ENCODE measurements at regions not wholly inside any gene's neighbourhood (a gene's known extent, or its start where the extent isn't known, plus 50 kb on each side); places are given as distances from the start of the nearest gene placed in this dataset.
"Not testable (repeated sequence)": the region's sequence is repeated elsewhere in the genome, so short reads cannot be mapped to it uniquely, and the experiment has no call there.

DNA sequence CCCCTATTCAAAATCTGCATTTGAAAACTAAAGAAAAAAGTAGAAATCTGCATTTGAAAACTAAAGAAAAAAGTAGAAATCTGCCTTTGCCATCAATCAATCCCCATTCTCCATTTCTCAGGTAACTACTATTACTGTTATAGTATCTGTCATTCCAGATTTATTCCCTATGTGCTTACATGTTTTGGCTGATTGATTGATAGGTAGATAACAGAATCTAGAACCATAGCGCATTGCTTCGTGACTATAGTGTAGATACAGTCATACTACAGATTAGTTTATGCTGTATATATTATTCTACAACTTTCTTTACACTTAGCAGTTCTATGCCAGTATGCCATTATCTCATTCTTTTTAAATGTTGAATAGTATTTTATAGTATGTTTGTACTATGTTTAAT is 163.0 kb downstream of the SIM1 start:
- Histone ChIP-seq H3K4me1 (ENCODE audit: control insufficient read depth in 2 of 2, insufficient read depth in 2 of 2, low read length in 2 of 2) (no peaks in the 10 kb centered on the region), H3K27me3 (ENCODE audit: control insufficient read depth in 2 of 2, insufficient read depth in 1 of 2, low read length in 1 of 2) (no peaks in the 10 kb centered on the region), H3K4me3 (ENCODE audit: low read length in 2 of 2) (no peak overlapping the region), H3K36me3 (ENCODE audit: control insufficient read depth in 2 of 2, insufficient read depth in 2 of 2, low read length in 1 of 2) (no peaks in the 10 kb centered on the region), H3K27ac (ENCODE audit: low read depth in 1 of 2, low read length in 1 of 2) (no peak overlapping the region), H3K9me3 (ENCODE audit: control insufficient read depth in 2 of 2, insufficient read depth in 1 of 2, low read length in 1 of 2) (no peaks in the 10 kb centered on the region)
- WGBS = 71% methylated on average over 2 of the region's 2 CpGs
- no peak for DNase-seq (ENCODE audit: low read depth in 6 of 9, low spot score in 9 of 9)

GRCh38 chr6:100300221-100300736 is 164.4 kb downstream of the SIM1 start:
- Histone ChIP-seq H3K9me3 (ENCODE audit: control insufficient read depth in 2 of 2, insufficient read depth in 1 of 2, low read length in 1 of 2) (no peaks in the 10 kb centered on the region), H3K27me3 (ENCODE audit: control insufficient read depth in 2 of 2, insufficient read depth in 1 of 2, low read length in 1 of 2) (no peaks in the 10 kb centered on the region), H3K27ac (ENCODE audit: low read depth in 1 of 2, low read length in 1 of 2) (no peak overlapping the region), H3K36me3 (ENCODE audit: control insufficient read depth in 2 of 2, insufficient read depth in 2 of 2, low read length in 1 of 2) (no peaks in the 10 kb centered on the region), H3K4me1 (ENCODE audit: control insufficient read depth in 2 of 2, insufficient read depth in 2 of 2, low read length in 2 of 2) (no peaks in the 10 kb centered on the region), H3K4me3 (ENCODE audit: low read length in 2 of 2) (no peak overlapping the region)
- DNase-seq (ENCODE audit: low read depth in 6 of 9, low spot score in 9 of 9) = no peak
- 66% methylated on average over 3 of the region's 3 CpGs for WGBS

GRCh38 chr6:100296810-100297544 is 167.7 kb downstream of the SIM1 start:
- WGBS = 74% methylated on average over 3 of the region's 3 CpGs

DNA sequence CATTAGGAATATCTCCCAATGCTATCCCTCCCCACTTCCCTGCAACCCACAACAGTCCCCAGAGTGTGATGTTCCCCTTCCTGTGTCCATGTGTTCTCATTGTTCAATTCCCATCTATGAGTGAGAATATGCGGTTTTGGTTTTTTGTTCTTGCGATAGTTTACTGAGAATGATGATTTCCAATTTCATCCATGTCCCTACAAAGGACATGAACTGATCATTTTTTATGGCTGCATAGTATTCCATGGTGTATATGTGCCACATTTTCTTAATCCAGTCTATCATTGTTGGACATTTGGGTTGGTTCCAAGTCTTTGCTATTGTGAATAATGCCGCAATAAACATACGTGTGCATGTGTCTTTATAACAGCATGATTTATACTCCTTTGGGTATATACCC is 169.5 kb downstream of the SIM1 start:
- DNase-seq (ENCODE audit: low read depth in 6 of 9, low spot score in 9 of 9) = not testable (repeated sequence)
- over 99% methylated on average over 4 of the region's 4 CpGs for WGBS

More at GRCh38 chr6:100296810-100297544, 167.7 kb downstream of the SIM1 start:
- no peak for DNase-seq (ENCODE audit: low read depth in 6 of 9, low spot score in 9 of 9)
- Histone ChIP-seq H3K9me3 (ENCODE audit: control insufficient read depth in 2 of 2, insufficient read depth in 1 of 2, low read length in 1 of 2) (no peaks in the 10 kb centered on the region), H3K36me3 (ENCODE audit: control insufficient read depth in 2 of 2, insufficient read depth in 2 of 2, low read length in 1 of 2) (no peaks in the 10 kb centered on the region), H3K4me1 (ENCODE audit: control insufficient read depth in 2 of 2, insufficient read depth in 2 of 2, low read length in 2 of 2) (no peaks in the 10 kb centered on the region), H3K27ac (ENCODE audit: low read depth in 1 of 2, low read length in 1 of 2) (no peak overlapping the region), H3K27me3 (ENCODE audit: control insufficient read depth in 2 of 2, insufficient read depth in 1 of 2, low read length in 1 of 2) (no peaks in the 10 kb centered on the region), H3K4me3 (ENCODE audit: low read length in 2 of 2) (no peak overlapping the region)

DNA sequence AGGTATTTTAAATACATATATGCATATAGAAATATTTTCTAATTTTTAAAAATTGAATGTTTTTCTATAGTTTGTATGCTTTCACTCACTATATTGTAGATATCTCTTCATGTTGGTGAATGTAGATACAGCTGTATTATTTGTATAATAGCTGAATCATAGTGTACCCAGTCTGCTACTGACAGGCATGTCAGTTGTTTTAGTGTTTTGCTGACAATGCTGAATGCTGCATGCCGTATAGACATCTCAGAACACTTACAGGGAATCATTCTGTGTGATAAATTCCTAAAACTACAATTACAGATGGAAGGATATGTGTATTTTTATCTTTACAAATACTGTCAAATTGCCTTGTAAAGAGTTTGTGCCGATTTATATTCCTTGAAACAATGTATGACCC is 175.4 kb downstream of the SIM1 start:
- Histone ChIP-seq H3K4me1 (ENCODE audit: control insufficient read depth in 2 of 2, insufficient read depth in 2 of 2, low read length in 2 of 2) (no peaks in the 10 kb centered on the region), H3K4me3 (ENCODE audit: low read length in 2 of 2) (no peak overlapping the region), H3K9me3 (ENCODE audit: control insufficient read depth in 2 of 2, insufficient read depth in 1 of 2, low read length in 1 of 2) (no peaks in the 10 kb centered on the region), H3K36me3 (ENCODE audit: control insufficient read depth in 2 of 2, insufficient read depth in 2 of 2, low read length in 1 of 2) (no peaks in the 10 kb centered on the region), H3K27ac (ENCODE audit: low read depth in 1 of 2, low read length in 1 of 2) (no peak overlapping the region), H3K27me3 (ENCODE audit: control insufficient read depth in 2 of 2, insufficient read depth in 1 of 2, low read length in 1 of 2) (no peaks in the 10 kb centered on the region)
- 82% methylated on average over 2 of the region's 2 CpGs for WGBS
- no peak for DNase-seq (ENCODE audit: low read depth in 6 of 9, low spot score in 9 of 9)

More for the DNA sequence above, 169.5 kb downstream of the SIM1 start:
- H3K36me3 ChIP-seq (ENCODE audit: control insufficient read depth in 2 of 2, insufficient read depth in 2 of 2, low read length in 1 of 2); H3K4me3 ChIP-seq (ENCODE audit: low read length in 2 of 2); H3K27me3 ChIP-seq (ENCODE audit: control insufficient read depth in 2 of 2, insufficient read depth in 1 of 2, low read length in 1 of 2); H3K4me1 ChIP-seq (ENCODE audit: control insufficient read depth in 2 of 2, insufficient read depth in 2 of 2, low read length in 2 of 2); H3K9me3 ChIP-seq (ENCODE audit: control insufficient read depth in 2 of 2, insufficient read depth in 1 of 2, low read length in 1 of 2); H3K27ac ChIP-seq (ENCODE audit: low read depth in 1 of 2, low read length in 1 of 2): not testable (repeated sequence)

DNA sequence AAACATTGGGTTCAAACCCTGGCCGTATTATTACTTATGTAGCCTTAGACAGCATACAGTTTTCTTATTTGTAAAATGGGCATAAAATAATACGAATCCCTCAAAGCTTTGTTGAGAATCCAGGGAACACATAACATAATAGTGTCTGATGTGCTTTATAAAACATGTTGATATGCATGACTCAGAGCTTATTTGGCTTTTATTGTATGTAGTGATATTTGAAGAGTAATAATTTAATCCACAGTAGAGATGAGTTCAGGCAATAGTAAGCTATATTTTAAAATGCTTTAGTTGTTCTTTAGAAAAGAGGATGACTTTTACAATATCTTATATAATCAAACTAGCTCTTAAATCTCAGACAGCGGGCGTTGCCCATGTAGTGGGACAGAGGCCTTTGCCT is 176.4 kb downstream of the SIM1 start:
- Histone ChIP-seq H3K27ac (ENCODE audit: low read depth in 1 of 2, low read length in 1 of 2) (no peak overlapping the region), H3K4me1 (ENCODE audit: control insufficient read depth in 2 of 2, insufficient read depth in 2 of 2, low read length in 2 of 2) (no peaks in the 10 kb centered on the region), H3K36me3 (ENCODE audit: control insufficient read depth in 2 of 2, insufficient read depth in 2 of 2, low read length in 1 of 2) (no peaks in the 10 kb centered on the region), H3K9me3 (ENCODE audit: control insufficient read depth in 2 of 2, insufficient read depth in 1 of 2, low read length in 1 of 2) (no peaks in the 10 kb centered on the region), H3K4me3 (ENCODE audit: low read length in 2 of 2) (no peak overlapping the region), H3K27me3 (ENCODE audit: control insufficient read depth in 2 of 2, insufficient read depth in 1 of 2, low read length in 1 of 2) (peaks cover 0 to under 1% of the 10 kb centered on the region in 2 donors)
- DNase-seq (ENCODE audit: low read depth in 6 of 9, low spot score in 9 of 9) = no peak
- 93% methylated on average over 4 of the region's 4 CpGs for WGBS

GRCh38 chr6:100283285-100283684 is 181.4 kb downstream of the SIM1 start:
- Histone ChIP-seq H3K4me3 (ENCODE audit: low read length in 2 of 2) (no peak overlapping the region), H3K9me3 (ENCODE audit: control insufficient read depth in 2 of 2, insufficient read depth in 1 of 2, low read length in 1 of 2) (no peaks in the 10 kb centered on the region), H3K4me1 (ENCODE audit: control insufficient read depth in 2 of 2, insufficient read depth in 2 of 2, low read length in 2 of 2) (no peaks in the 10 kb centered on the region), H3K36me3 (ENCODE audit: control insufficient read depth in 2 of 2, insufficient read depth in 2 of 2, low read length in 1 of 2) (no peaks in the 10 kb centered on the region), H3K27ac (ENCODE audit: low read depth in 1 of 2, low read length in 1 of 2) (no peak overlapping the region), H3K27me3 (ENCODE audit: control insufficient read depth in 2 of 2, insufficient read depth in 1 of 2, low read length in 1 of 2) (peaks cover 0 to 8% of the 10 kb centered on the region in 2 donors)
- DNase-seq (ENCODE audit: low read depth in 6 of 9, low spot score in 9 of 9) = no peak

GRCh38 chr6:100281471-100281901 is 183.2 kb downstream of the SIM1 start:
- no peak overlapping the region for H3K4me3 ChIP-seq (ENCODE audit: low read length in 2 of 2)
- DNase-seq (ENCODE audit: low read depth in 6 of 9, low spot score in 9 of 9) = no peak
- WGBS = 15% methylated on average over 17 of the region's 17 CpGs
- H3K36me3 ChIP-seq (ENCODE audit: control insufficient read depth in 2 of 2, insufficient read depth in 2 of 2, low read length in 1 of 2) = no peaks in the 10 kb centered on the region
- no peak overlapping the region for H3K27ac ChIP-seq (ENCODE audit: low read depth in 1 of 2, low read length in 1 of 2)
- H3K4me1 ChIP-seq (ENCODE audit: control insufficient read depth in 2 of 2, insufficient read depth in 2 of 2, low read length in 2 of 2) = no peaks in the 10 kb centered on the region
- H3K9me3 ChIP-seq (ENCODE audit: control insufficient read depth in 2 of 2, insufficient read depth in 1 of 2, low read length in 1 of 2) = no peaks in the 10 kb centered on the region
- peaks cover 0 to 8% of the 10 kb centered on the region in 2 donors for H3K27me3 ChIP-seq (ENCODE audit: control insufficient read depth in 2 of 2, insufficient read depth in 1 of 2, low read length in 1 of 2)

DNA sequence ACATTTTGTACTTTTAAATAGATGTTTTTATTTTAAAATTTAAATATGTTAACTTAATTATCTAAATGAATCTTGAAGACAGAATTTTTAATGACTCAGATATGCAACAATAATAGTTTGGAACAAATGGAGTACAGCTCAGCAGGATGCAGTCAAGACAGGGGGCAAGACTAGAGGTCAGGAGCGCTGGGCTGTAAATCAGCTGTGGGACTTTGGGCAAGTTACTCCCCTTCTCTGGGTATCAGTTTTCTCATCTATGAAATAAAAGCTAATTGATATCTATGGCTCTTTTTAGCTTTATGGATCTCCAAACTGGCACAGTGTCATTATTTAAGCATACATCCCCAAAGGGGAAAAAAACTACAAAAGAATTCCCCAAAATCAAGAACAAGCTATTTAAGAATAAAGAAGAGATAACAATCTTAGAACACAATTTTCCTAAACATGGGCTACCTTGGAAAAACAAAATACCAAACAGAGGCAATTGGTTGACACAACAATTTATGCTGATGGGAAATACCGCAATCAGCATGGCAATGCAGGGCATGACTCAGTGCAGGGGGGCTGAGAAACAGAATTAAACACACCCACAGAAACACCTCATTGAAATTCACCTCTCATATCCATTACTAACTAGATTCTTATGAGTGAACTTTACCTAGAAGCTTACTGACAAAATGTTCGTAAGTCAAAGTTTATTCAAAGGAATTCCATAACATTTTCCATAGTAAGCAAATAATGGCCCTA is 188.2 kb downstream of the SIM1 start:
- 93% methylated on average over 3 of the region's 3 CpGs for WGBS
- H3K27ac ChIP-seq (ENCODE audit: low read depth in 1 of 2, low read length in 1 of 2) = no peak overlapping the region
- no peaks in the 10 kb centered on the region for H3K36me3 ChIP-seq (ENCODE audit: control insufficient read depth in 2 of 2, insufficient read depth in 2 of 2, low read length in 1 of 2)
- H3K4me1 ChIP-seq (ENCODE audit: control insufficient read depth in 2 of 2, insufficient read depth in 2 of 2, low read length in 2 of 2) = no peaks in the 10 kb centered on the region
- H3K4me3 ChIP-seq (ENCODE audit: low read length in 2 of 2) = no peak overlapping the region
- H3K27me3 ChIP-seq (ENCODE audit: control insufficient read depth in 2 of 2, insufficient read depth in 1 of 2, low read length in 1 of 2) = peaks cover 0 to 3% of the 10 kb centered on the region in 2 donors
- no peaks in the 10 kb centered on the region for H3K9me3 ChIP-seq (ENCODE audit: control insufficient read depth in 2 of 2, insufficient read depth in 1 of 2, low read length in 1 of 2)
- DNase-seq (ENCODE audit: low read depth in 6 of 9, low spot score in 9 of 9) = no peak

Measured in thymus (tissue), 11 donors.